A549 (cell line): ENCODE measurements at regions not wholly inside any gene's neighbourhood (a gene's known extent, or its start where the extent isn't known, plus 50 kb on each side); places are given as distances from the start of the nearest gene placed in this dataset.

Source experiments
- CHD2 ChIP-seq: fragments of 150-350 bp; IDR thresholded peaks from 2 replicates; pipeline ENCODE4 v1.6.1; 2014; ENCODE audit warnings: low read length; ENCODE audit not compliant: partially characterized antibody
- CTCF ChIP-seq: fragments of >200 bp; sonication (Bioruptor Twin); formaldehyde crosslinking; IDR thresholded peaks from 3 replicates; pipeline ENCODE4 v1.5.1; 2016
- EP300 ChIP-seq, 2 experiments: fragments of >200 bp; sonication (Bioruptor Twin); formaldehyde crosslinking; IDR thresholded peaks; 2 replicates in 1 of 2; 3 replicates in 1 of 2; pipeline ENCODE4 v1.6.1; 2016 to 2017
- ESRRA ChIP-seq: fragments of 150-350 bp; IDR thresholded peaks from 2 replicates; pipeline ENCODE4 v1.6.1; 2014; ENCODE audit warnings: mild to moderate bottlenecking, low read length, borderline replicate concordance
- KDM1A ChIP-seq: fragments of 200-600 bp; sonication (generic); IDR thresholded peaks from 2 replicates; pipeline ENCODE4 v1.6.1; 2016; ENCODE audit warnings: low read depth, mild to moderate bottlenecking
- MAZ ChIP-seq: fragments of 150-350 bp; IDR thresholded peaks from 2 replicates; pipeline ENCODE4 v1.6.1; 2014; ENCODE audit warnings: antibody characterized with exemption, low read depth, low read length, borderline replicate concordance
- NR3C1 ChIP-seq: fragments of >200 bp; sonication (Bioruptor Twin); formaldehyde crosslinking; IDR thresholded peaks from 3 replicates; pipeline ENCODE4 v1.6.1; 2017
- POLR2A ChIP-seq: IDR thresholded peaks from 2 replicates; pipeline ENCODE4 v1.6.1; 2012; ENCODE audit warnings: mild to moderate bottlenecking, low read length
- POLR2AphosphoS2 ChIP-seq: conservative IDR thresholded peaks from 2 replicates; pipeline ENCODE4 v1.6.1; 2012; ENCODE audit warnings: low read length, improper control_type of control experiment, inconsistent platforms
- SMC3 ChIP-seq: fragments of >200 bp; sonication (Bioruptor Twin); formaldehyde crosslinking; IDR thresholded peaks from 3 replicates; pipeline ENCODE4 v1.6.1; 2018; ENCODE audit warnings: inconsistent platforms
- USF2 ChIP-seq: fragments of 450-650 bp; IDR thresholded peaks from 2 replicates; pipeline ENCODE4 v1.6.1; 2014; ENCODE audit warnings: antibody characterized with exemption

- TF ChIP-seq CTCF: no peak
- TF ChIP-seq KDM1A: no peak
- TF ChIP-seq CHD2: no peak
- TF ChIP-seq POLR2A: no peak
- TF ChIP-seq USF2: no peak
- no peak for TF ChIP-seq SMC3
- TF ChIP-seq ESRRA: no peak
- TF ChIP-seq NR3C1: no peak
- TF ChIP-seq POLR2AphosphoS2: no peak
- no peak for TF ChIP-seq EP300 (IDR thresholded peaks at IDR 0.05)
- no peak for TF ChIP-seq MAZ
Observed at GRCh38 chr14:98893675-98894074, 378.3 kb downstream of the BCL11B start.
